Smooth muscle cell (in vitro differentiated cells): ENCODE measurements at regions not wholly inside any gene's neighbourhood (a gene's known extent, or its start where the extent isn't known, plus 50 kb on each side); places are given as distances from the start of the nearest gene placed in this dataset.
"Not testable (repeated sequence)": the region's sequence is repeated elsewhere in the genome, so short reads cannot be mapped to it uniquely, and the experiment has no call there.

Experiments used
- DNase-seq: peaks from one replicate; lab custom pipeline; 2025; ENCODE audit not compliant: unreplicated experiment; lab: John Stamatoyannopoulos, UW
- H2AFZ ChIP-seq: fragments of 200-600 bp; sonication (generic); 2 replicates; pipeline ENCODE4 v1.6.0; 2016; ENCODE audit warnings: antibody characterized with exemption, low read depth, mild to moderate bottlenecking
- H3F3A ChIP-seq: fragments of 200-600 bp; sonication (generic); 2 replicates; pipeline ENCODE4 v1.6.0; 2017; ENCODE audit warnings: antibody characterized with exemption, low read depth
- H3K27ac ChIP-seq: fragments of 200-600 bp; sonication (generic); 2 replicates; pipeline ENCODE4 v1.5.1; 2016; ENCODE audit warnings: low read depth, mild to moderate bottlenecking
- H3K27me3 ChIP-seq: fragments of 200-600 bp; sonication (generic); 2 replicates; pipeline ENCODE4 v1.6.1; 2016; ENCODE audit warnings: low read depth, mild to moderate bottlenecking
- H3K36me3 ChIP-seq: fragments of 200-600 bp; sonication (generic); 2 replicates; pipeline ENCODE4 v1.5.1; 2016; ENCODE audit warnings: low read depth
- H3K4me1 ChIP-seq: fragments of 200-600 bp; sonication (generic); 2 replicates; pipeline ENCODE4 v1.5.1; 2016; ENCODE audit warnings: low read depth
- H3K4me2 ChIP-seq: fragments of 200-600 bp; sonication (generic); 2 replicates; pipeline ENCODE4 v1.6.0; 2016; ENCODE audit warnings: mild to moderate bottlenecking
- H3K4me3 ChIP-seq: fragments of 200-600 bp; sonication (generic); 2 replicates; pipeline ENCODE4 v1.5.1; 2016; ENCODE audit warnings: mild to moderate bottlenecking
- H3K79me2 ChIP-seq: fragments of 200-600 bp; sonication (generic); 2 replicates; pipeline ENCODE4 v1.6.0; 2016; ENCODE audit warnings: low read depth, mild to moderate bottlenecking
- H3K9ac ChIP-seq: fragments of 200-600 bp; sonication (generic); 2 replicates; pipeline ENCODE4 v1.6.0; 2016; ENCODE audit warnings: low read depth
- H3K9me3 ChIP-seq: fragments of 200-600 bp; sonication (generic); replicated peaks from 2 replicates; pipeline ENCODE4 v1.5.1; 2016; ENCODE audit warnings: low read depth
- H4K20me1 ChIP-seq: fragments of 200-600 bp; sonication (generic); 2 replicates; pipeline ENCODE4 v1.6.0; 2016; ENCODE audit warnings: low read depth
- CTCF ChIP-seq: fragments of 200-600 bp; sonication (generic); IDR thresholded peaks from 2 replicates; pipeline ENCODE4 v1.5.1; 2017; ENCODE audit warnings: borderline replicate concordance, mild to moderate bottlenecking, antibody characterized with exemption; ENCODE audit not compliant: insufficient read depth, poor library complexity, severe bottlenecking
- WGBS: methylation state at CpG from one replicate; pipeline ENCODE4 v1.1.7; 2016; ENCODE audit warnings: low lambda C conversion rate; 5-methylcytosine and 5-hydroxymethylcytosine counted together

GRCh38 chr6:78771586-78771985 lies 95.8 kb upstream of the IRAK1BP1 start:
- no peaks in the 10 kb centered on the region for H3K36me3 ChIP-seq
- no peaks in the 10 kb centered on the region for H3F3A ChIP-seq
- no peak overlapping the region for H3K27ac ChIP-seq
- no peaks in the 10 kb centered on the region for H3K27me3 ChIP-seq
- TF ChIP-seq CTCF = no peak
- H3K79me2 ChIP-seq = no peaks in the 10 kb centered on the region
- H2AFZ ChIP-seq = no peak overlapping the region
- no peak overlapping the region for H3K4me3 ChIP-seq
- DNase-seq = no peak
- no peaks in the 10 kb centered on the region for H3K9me3 ChIP-seq
- H3K4me2 ChIP-seq = no peak overlapping the region
- no peaks in the 10 kb centered on the region for H3K4me1 ChIP-seq
- H4K20me1 ChIP-seq = no peaks in the 10 kb centered on the region
- no peak overlapping the region for H3K9ac ChIP-seq

- no peak overlapping the region for H3K27ac ChIP-seq
- no peak overlapping the region for H2AFZ ChIP-seq
- no peaks in the 10 kb centered on the region for H3F3A ChIP-seq
- no peaks in the 10 kb centered on the region for H3K9me3 ChIP-seq
- H3K4me3 ChIP-seq = no peak overlapping the region
- H3K4me1 ChIP-seq = no peaks in the 10 kb centered on the region
- no peak overlapping the region for H3K9ac ChIP-seq
- no peaks in the 10 kb centered on the region for H3K27me3 ChIP-seq
- no peaks in the 10 kb centered on the region for H3K79me2 ChIP-seq
- no peak overlapping the region for H3K4me2 ChIP-seq
- no peaks in the 10 kb centered on the region for H4K20me1 ChIP-seq
- DNase-seq = no peak
- H3K36me3 ChIP-seq = no peaks in the 10 kb centered on the region
- WGBS = 93% methylated on average over 4 of the region's 4 CpGs
- TF ChIP-seq CTCF = no peak
Observed at GRCh38 chr6:78781001-78781400, 86.3 kb upstream of the IRAK1BP1 start.

GRCh38 chr6:78783366-78783765 lies 84.0 kb upstream of the IRAK1BP1 start:
- not testable (repeated sequence) for H3K36me3 ChIP-seq, H4K20me1 ChIP-seq, DNase-seq, H3K4me1 ChIP-seq, H3K9ac ChIP-seq, H3K79me2 ChIP-seq, H2AFZ ChIP-seq, H3K27me3 ChIP-seq, H3K4me3 ChIP-seq, H3K4me2 ChIP-seq, H3K27ac ChIP-seq, H3F3A ChIP-seq, H3K9me3 ChIP-seq
- WGBS = 89% methylated on average over 6 of the region's 6 CpGs

- Histone ChIP-seq H3K4me1 (no peaks in the 10 kb centered on the region), H3K79me2 (no peaks in the 10 kb centered on the region), H3K9me3 (no peaks in the 10 kb centered on the region), H3K4me3 (no peak overlapping the region), H2AFZ (no peak overlapping the region), H3K27me3 (no peaks in the 10 kb centered on the region), H3F3A (no peaks in the 10 kb centered on the region), H4K20me1 (no peaks in the 10 kb centered on the region), H3K36me3 (no peaks in the 10 kb centered on the region), H3K27ac (no peak overlapping the region), H3K9ac (no peak overlapping the region), H3K4me2 (no peak overlapping the region)
- no peak for DNase-seq
- no peak for TF ChIP-seq CTCF
Observed at GRCh38 chr6:78797270-78797669, 70.1 kb upstream of the IRAK1BP1 start.
